ENCODE measurements at regions not wholly inside any gene's neighbourhood (a gene's known extent, or its start where the extent isn't known, plus 50 kb on each side); places are given as distances from the start of the nearest gene placed in this dataset.

GRCh38 chr11:87851234-87851633 is 324.0 kb downstream of the RAB38 start:
- no peak for DNase-seq (ENCODE audit: extremely low spot score in 2 of 2)
- intact Hi-C loops (cut with DNase I) = no loop called here
- H3K4me1 ChIP-seq = no peaks in the 10 kb centered on the region
- no peaks in the 10 kb centered on the region for H3K36me3 ChIP-seq
- no peak for TF ChIP-seq POLR2AphosphoS5 (IDR thresholded peaks at IDR 0.05; ENCODE audit: insufficient read depth in 1 of 2, low read depth in 1 of 2)
- no peak for TF ChIP-seq CTCF (IDR thresholded peaks at IDR 0.05)
- no peak for TF ChIP-seq POLR2A (IDR thresholded peaks at IDR 0.05)
- no peak overlapping the region for H3K27ac ChIP-seq
- no peaks in the 10 kb centered on the region for H3K9me3 ChIP-seq
- H3K27me3 ChIP-seq = no peaks in the 10 kb centered on the region
- H3K4me3 ChIP-seq = no peak overlapping the region

DNA sequence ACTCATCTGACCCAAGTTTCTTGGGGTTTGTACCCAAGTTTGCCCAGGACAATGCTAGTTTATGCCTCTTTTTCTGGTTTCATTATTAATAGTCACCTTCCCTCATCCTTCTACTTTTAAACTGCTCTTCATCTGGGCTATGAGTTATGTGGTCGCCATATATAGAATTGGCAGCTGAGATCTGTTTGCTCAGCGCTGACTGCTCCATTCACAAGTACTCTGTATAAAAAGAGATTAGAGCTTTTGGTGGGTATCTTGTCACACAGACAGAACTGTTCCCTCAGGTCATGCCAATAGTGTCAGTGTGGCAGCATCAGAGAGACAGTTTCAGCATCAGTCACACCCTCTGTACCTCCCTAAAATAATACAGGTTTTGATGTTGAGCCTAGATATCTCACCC is 326.0 kb downstream of the RAB38 start:
- TF ChIP-seq POLR2A (IDR thresholded peaks at IDR 0.05) (no peak), CTCF (IDR thresholded peaks at IDR 0.05) (no peak), POLR2AphosphoS5 (IDR thresholded peaks at IDR 0.05; ENCODE audit: insufficient read depth in 1 of 2, low read depth in 1 of 2) (no peak)
- H3K9me3 ChIP-seq = no peaks in the 10 kb centered on the region
- DNase-seq (ENCODE audit: extremely low spot score in 2 of 2) = no peak
- no peak overlapping the region for H3K4me3 ChIP-seq
- no peaks in the 10 kb centered on the region for H3K36me3 ChIP-seq
- H3K4me1 ChIP-seq = no peaks in the 10 kb centered on the region
- no peaks in the 10 kb centered on the region for H3K27me3 ChIP-seq
- no peak overlapping the region for H3K27ac ChIP-seq
- intact Hi-C loops (cut with DNase I) = no loop called here

DNA sequence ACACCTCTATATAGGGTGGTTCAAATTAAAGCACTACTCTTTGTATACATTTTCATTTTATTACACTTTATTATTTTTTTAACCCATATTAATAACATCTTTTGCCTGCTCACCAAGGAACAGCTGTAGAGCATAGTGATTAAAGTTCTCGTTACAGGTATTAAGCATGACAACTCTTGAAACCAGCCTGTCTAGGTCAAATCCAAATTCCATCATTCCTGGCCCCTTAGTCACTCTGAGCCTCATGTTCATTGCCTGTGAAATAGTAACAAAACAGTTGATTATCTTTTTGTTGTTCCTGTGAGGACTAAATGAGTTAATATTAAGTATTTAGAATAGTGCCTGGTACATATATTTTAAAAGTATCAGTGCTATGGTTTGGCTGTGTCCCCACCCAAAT is 334.5 kb downstream of the RAB38 start:
- Histone ChIP-seq H3K4me3 (no peak overlapping the region), H3K36me3 (no peaks in the 10 kb centered on the region), H3K27me3 (no peaks in the 10 kb centered on the region), H3K4me1 (no peaks in the 10 kb centered on the region), H3K9me3 (no peaks in the 10 kb centered on the region), H3K27ac (no peak overlapping the region)
- no peak for DNase-seq (ENCODE audit: extremely low spot score in 2 of 2)
- intact Hi-C loops (cut with DNase I) = no loop called here
- TF ChIP-seq POLR2A (IDR thresholded peaks at IDR 0.05) (no peak), CTCF (IDR thresholded peaks at IDR 0.05) (no peak), POLR2AphosphoS5 (IDR thresholded peaks at IDR 0.05; ENCODE audit: insufficient read depth in 1 of 2, low read depth in 1 of 2) (no peak)

- no peaks in the 10 kb centered on the region for H3K36me3 ChIP-seq
- TF ChIP-seq CTCF (IDR thresholded peaks at IDR 0.05) (no peak), POLR2A (IDR thresholded peaks at IDR 0.05) (no peak), POLR2AphosphoS5 (IDR thresholded peaks at IDR 0.05; ENCODE audit: insufficient read depth in 1 of 2, low read depth in 1 of 2) (no peak)
- no peak overlapping the region for H3K4me3 ChIP-seq
- H3K27ac ChIP-seq = no peak overlapping the region
- no peaks in the 10 kb centered on the region for H3K9me3 ChIP-seq
- H3K27me3 ChIP-seq = no peaks in the 10 kb centered on the region
- intact Hi-C loops (cut with DNase I) = no loop called here
- DNase-seq (ENCODE audit: extremely low spot score in 2 of 2) = no peak
- H3K4me1 ChIP-seq = no peaks in the 10 kb centered on the region
Measured at GRCh38 chr11:87832211-87832610, 343.0 kb downstream of the RAB38 start.

- Histone ChIP-seq H3K27ac (no peak overlapping the region), H3K9me3 (no peaks in the 10 kb centered on the region), H3K27me3 (no peaks in the 10 kb centered on the region), H3K4me3 (no peak overlapping the region), H3K36me3 (no peaks in the 10 kb centered on the region), H3K4me1 (no peaks in the 10 kb centered on the region)
- TF ChIP-seq POLR2A (IDR thresholded peaks at IDR 0.05) = no peak
- no peak for DNase-seq (ENCODE audit: extremely low spot score in 2 of 2)
- intact Hi-C loops (cut with DNase I) = no loop called here
Measured at GRCh38 chr11:87820011-87820410, 355.2 kb downstream of the RAB38 start.

- intact Hi-C loops (cut with DNase I) = no loop called here
Measured at GRCh38 chr11:87819151-87819550, 356.1 kb downstream of the RAB38 start.

More at GRCh38 chr11:87819151-87819550, 356.1 kb downstream of the RAB38 start:
- Histone ChIP-seq H3K4me3 (no peak overlapping the region), H3K27me3 (no peaks in the 10 kb centered on the region), H3K9me3 (no peaks in the 10 kb centered on the region), H3K27ac (no peak overlapping the region), H3K36me3 (no peaks in the 10 kb centered on the region), H3K4me1 (no peaks in the 10 kb centered on the region)
- TF ChIP-seq POLR2AphosphoS5 (IDR thresholded peaks at IDR 0.05; ENCODE audit: insufficient read depth in 1 of 2, low read depth in 1 of 2) (no peak), POLR2A (IDR thresholded peaks at IDR 0.05) (no peak)
- no peak for DNase-seq (ENCODE audit: extremely low spot score in 2 of 2)

All from vagina (tissue), 2 donors.